DMS153 (cell line): ENCODE measurements at regions not wholly inside any gene's neighbourhood (a gene's known extent, or its start where the extent isn't known, plus 50 kb on each side); places are given as distances from the start of the nearest gene placed in this dataset.
"Not testable (repeated sequence)": the region's sequence is repeated elsewhere in the genome, so short reads cannot be mapped to it uniquely, and the experiment has no call there.

ENCODE experiments used
- DNase-seq: peaks from one replicate; lab custom pipeline; 2025; lab: John Stamatoyannopoulos, UW

- DNase-seq: peak; percentile 29
Observed at GRCh38 chrX:2572740-2573139, 72.0 kb upstream of the DHRSX start.

GRCh38 chrX:2568125-2568524, 67.3 kb upstream of the DHRSX start:
- no peak for DNase-seq

- no peak for DNase-seq
Observed at GRCh38 chrX:2566055-2566454, 65.3 kb upstream of the DHRSX start.

- DNase-seq: no peak
Observed at GRCh38 chrX:2561456-2561855, 60.7 kb upstream of the DHRSX start.

- DNase-seq: no peak
Observed at GRCh38 chrX:2559124-2559523, 58.3 kb upstream of the DHRSX start.

- no peak for DNase-seq
Observed at GRCh38 chrX:2554891-2555290, 54.1 kb upstream of the DHRSX start.

GRCh38 chrX:2554066-2554465, 53.3 kb upstream of the DHRSX start:
- DNase-seq: not testable (repeated sequence)

- DNase-seq: no peak
Observed at GRCh38 chrX:2552621-2553201, 51.9 kb upstream of the DHRSX start.

GRCh38 chrX:2550328-2551020, 49.7 kb upstream of the DHRSX start:
- DNase-seq: peak; percentile 24
